Effector memory CD4-positive, alpha-beta T cell (primary cell): ENCODE measurements at regions not wholly inside any gene's neighbourhood (a gene's known extent, or its start where the extent isn't known, plus 50 kb on each side); places are given as distances from the start of the nearest gene placed in this dataset.

Source experiments
- DNase-seq, 3 donors: peaks; one replicate each; pipeline ENCODE4 v3.0.0-alpha.2; 2020
- H3K27ac ChIP-seq: 2 replicates; pipeline ENCODE4 v1.7.0; 2013; ENCODE audit warnings: mild to moderate bottlenecking, low read length, moderate library complexity; ENCODE audit not compliant: insufficient read depth, poor library complexity, severe bottlenecking
- H3K27me3 ChIP-seq: replicated peaks from 2 replicates; pipeline ENCODE4 v1.7.0; 2013; ENCODE audit warnings: mild to moderate bottlenecking, low read length; ENCODE audit not compliant: insufficient read depth, control insufficient read depth, poor library complexity, severe bottlenecking
- H3K36me3 ChIP-seq: 2 replicates; pipeline ENCODE4 v1.7.0; 2013; ENCODE audit warnings: mild to moderate bottlenecking, low read length, moderate library complexity; ENCODE audit not compliant: control insufficient read depth, insufficient read depth
- H3K4me1 ChIP-seq: 2 replicates; pipeline ENCODE4 v1.7.0; 2013; ENCODE audit warnings: low read length, mild to moderate bottlenecking; ENCODE audit not compliant: control insufficient read depth, insufficient read depth, poor library complexity, severe bottlenecking
- H3K4me3 ChIP-seq: 2 replicates; pipeline ENCODE4 v1.7.0; 2013; ENCODE audit warnings: low read length, low read depth, mild to moderate bottlenecking; ENCODE audit not compliant: insufficient read depth, poor library complexity, severe bottlenecking
- H3K9me3 ChIP-seq: 2 replicates; pipeline ENCODE4 v1.7.0; 2013; ENCODE audit warnings: mild to moderate bottlenecking, low read length, moderate library complexity; ENCODE audit not compliant: control insufficient read depth

GRCh38 chr11:70860888-70861287, 391.5 kb downstream of the SHANK2 start:
- no peak for DNase-seq
- no peaks in the 10 kb centered on the region for H3K27me3 ChIP-seq
- H3K36me3 ChIP-seq, result no peaks in the 10 kb centered on the region
- no peak overlapping the region for H3K27ac ChIP-seq
- H3K4me3 ChIP-seq, result no peak overlapping the region
- H3K9me3 ChIP-seq, result no peaks in the 10 kb centered on the region
- H3K4me1 ChIP-seq, result no peaks in the 10 kb centered on the region

- no peaks in the 10 kb centered on the region for H3K4me1 ChIP-seq
- DNase-seq, result no peak
- no peaks in the 10 kb centered on the region for H3K36me3 ChIP-seq
- H3K9me3 ChIP-seq, result no peaks in the 10 kb centered on the region
- H3K27ac ChIP-seq, result no peak overlapping the region
- no peaks in the 10 kb centered on the region for H3K27me3 ChIP-seq
- H3K4me3 ChIP-seq, result no peak overlapping the region
Observed at GRCh38 chr11:70861559-70861958, 390.8 kb downstream of the SHANK2 start.

DNA sequence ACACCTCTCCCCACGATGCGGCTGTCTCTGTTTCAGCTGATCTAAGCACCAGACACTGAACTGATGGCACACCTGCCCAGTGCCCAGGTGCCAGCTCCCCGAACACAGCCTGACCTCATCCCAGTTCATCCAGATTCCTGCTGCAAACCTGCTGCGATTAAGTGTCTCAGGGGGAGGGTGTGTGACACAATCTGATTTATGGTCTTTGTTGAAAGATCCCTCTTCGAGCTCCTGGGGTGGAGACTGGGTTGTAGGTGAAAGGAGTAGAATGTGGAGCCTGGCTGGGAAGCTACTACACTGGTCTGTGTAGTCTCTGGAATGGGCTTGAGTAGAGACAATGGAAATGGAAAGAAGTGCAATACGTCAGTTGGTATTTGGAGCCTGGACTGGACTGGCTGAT, 390.3 kb downstream of the SHANK2 start:
- Histone ChIP-seq H3K4me3 (no peak overlapping the region), H3K27me3 (no peaks in the 10 kb centered on the region), H3K9me3 (no peaks in the 10 kb centered on the region), H3K4me1 (no peaks in the 10 kb centered on the region), H3K36me3 (no peaks in the 10 kb centered on the region), H3K27ac (no peak overlapping the region)
- DNase-seq, result no peak

GRCh38 chr11:70863186-70863585, 389.2 kb downstream of the SHANK2 start:
- no peaks in the 10 kb centered on the region for H3K27me3 ChIP-seq
- no peaks in the 10 kb centered on the region for H3K9me3 ChIP-seq
- DNase-seq, result no peak
- no peaks in the 10 kb centered on the region for H3K4me1 ChIP-seq
- H3K27ac ChIP-seq, result no peak overlapping the region
- no peaks in the 10 kb centered on the region for H3K36me3 ChIP-seq
- no peak overlapping the region for H3K4me3 ChIP-seq

GRCh38 chr11:70863993-70864392, 388.4 kb downstream of the SHANK2 start:
- Histone ChIP-seq H3K4me1 (no peaks in the 10 kb centered on the region), H3K4me3 (no peak overlapping the region), H3K9me3 (no peaks in the 10 kb centered on the region), H3K27me3 (no peaks in the 10 kb centered on the region), H3K36me3 (no peaks in the 10 kb centered on the region), H3K27ac (no peak overlapping the region)
- no peak for DNase-seq

DNA sequence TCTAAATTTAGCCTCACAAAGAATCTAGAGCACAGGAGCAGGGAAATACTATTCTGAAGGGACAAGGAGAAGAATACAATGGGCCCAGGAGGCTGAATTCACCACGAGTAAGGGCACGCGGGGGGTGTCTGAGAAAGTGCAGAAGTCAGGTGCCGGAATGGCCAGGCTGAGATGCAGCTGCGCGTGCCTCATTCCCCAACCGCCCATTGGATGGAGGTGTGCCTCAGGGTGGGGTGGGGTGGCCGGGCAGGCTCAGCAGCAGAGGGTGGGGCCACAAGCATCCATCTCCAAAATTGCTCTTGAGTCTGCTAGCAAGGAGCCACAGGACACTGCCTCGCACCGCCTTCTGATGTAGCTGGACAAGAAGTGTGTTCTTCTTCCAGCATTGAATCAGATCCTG, 387.0 kb downstream of the SHANK2 start:
- Histone ChIP-seq H3K27ac (no peak overlapping the region), H3K4me3 (no peak overlapping the region), H3K27me3 (no peaks in the 10 kb centered on the region), H3K4me1 (no peaks in the 10 kb centered on the region), H3K9me3 (no peaks in the 10 kb centered on the region), H3K36me3 (no peaks in the 10 kb centered on the region)
- DNase-seq, result no peak

GRCh38 chr11:70866834-70867233, 385.5 kb downstream of the SHANK2 start:
- no peak overlapping the region for H3K4me3 ChIP-seq
- H3K27ac ChIP-seq, result no peak overlapping the region
- DNase-seq, result no peak
- no peaks in the 10 kb centered on the region for H3K9me3 ChIP-seq
- no peaks in the 10 kb centered on the region for H3K27me3 ChIP-seq
- no peaks in the 10 kb centered on the region for H3K36me3 ChIP-seq
- no peaks in the 10 kb centered on the region for H3K4me1 ChIP-seq

GRCh38 chr11:70867281-70868047, 384.9 kb downstream of the SHANK2 start:
- DNase-seq, result no peak

DNA sequence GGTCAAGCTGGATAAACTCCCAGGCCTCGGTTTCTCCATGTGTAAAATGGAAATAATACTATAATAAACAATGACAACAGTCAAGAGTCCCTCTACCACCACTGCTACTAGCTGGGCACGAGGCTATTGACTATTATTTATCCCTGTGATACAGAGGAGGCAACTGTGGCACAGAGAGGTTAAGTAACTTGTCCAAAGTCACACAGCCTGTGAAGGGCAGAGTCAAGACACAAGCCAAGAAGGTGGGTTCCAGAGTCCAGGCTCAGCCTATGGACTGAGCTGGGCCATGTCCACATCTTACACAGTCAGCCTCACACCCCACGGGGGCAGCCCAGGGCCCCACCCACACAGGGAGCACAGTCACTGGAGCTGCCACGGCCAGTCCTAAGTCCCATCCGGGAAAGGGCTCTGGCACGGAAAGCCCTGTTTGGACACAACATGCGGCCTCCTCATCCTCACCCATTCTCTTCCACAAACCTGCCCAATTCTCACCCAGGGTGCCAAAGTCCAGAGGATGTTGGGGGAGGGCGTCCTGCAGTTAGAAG, 384.0 kb downstream of the SHANK2 start:
- Histone ChIP-seq H3K4me3 (no peak overlapping the region), H3K27ac (no peak overlapping the region), H3K36me3 (no peaks in the 10 kb centered on the region), H3K9me3 (no peaks in the 10 kb centered on the region), H3K4me1 (no peaks in the 10 kb centered on the region), H3K27me3 (no peaks in the 10 kb centered on the region)
- DNase-seq, result no peak

More at GRCh38 chr11:70867281-70868047, 384.9 kb downstream of the SHANK2 start:
- Histone ChIP-seq H3K36me3 (no peaks in the 10 kb centered on the region), H3K4me1 (no peaks in the 10 kb centered on the region), H3K27me3 (no peaks in the 10 kb centered on the region), H3K4me3 (no peak overlapping the region), H3K9me3 (no peaks in the 10 kb centered on the region), H3K27ac (no peak overlapping the region)

DNA sequence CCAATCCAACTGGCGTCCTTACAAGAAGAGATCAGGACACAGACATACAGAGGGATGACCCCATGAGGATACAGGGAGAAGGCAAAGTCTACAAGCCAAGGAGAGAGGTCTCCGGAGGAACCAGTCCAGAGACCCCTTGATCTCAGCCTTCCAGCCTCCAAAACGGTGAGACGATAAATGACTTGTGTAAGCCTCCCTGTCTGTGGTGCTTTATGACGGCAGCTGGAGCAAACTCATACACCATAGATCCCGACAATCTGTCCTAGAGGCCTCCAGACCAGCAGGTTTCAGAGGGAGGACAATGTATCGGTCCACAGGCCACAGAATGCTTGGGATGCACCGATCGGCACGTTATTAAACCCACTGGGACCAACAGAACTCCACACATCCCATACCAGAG, 383.3 kb downstream of the SHANK2 start:
- Histone ChIP-seq H3K4me1 (no peaks in the 10 kb centered on the region), H3K9me3 (no peaks in the 10 kb centered on the region), H3K27me3 (no peaks in the 10 kb centered on the region), H3K36me3 (no peaks in the 10 kb centered on the region), H3K4me3 (no peak overlapping the region), H3K27ac (no peak overlapping the region)
- DNase-seq, result no peak
